ENCODE measurements at regions not wholly inside any gene's neighbourhood (a gene's known extent, or its start where the extent isn't known, plus 50 kb on each side); places are given as distances from the start of the nearest gene placed in this dataset.

GRCh38 chr10:42952931-42953683 lies 123.8 kb upstream of the RET start:
- no peak for DNase-seq

GRCh38 chr10:42953684-42954674 lies 122.9 kb upstream of the RET start:
- no peak for DNase-seq

GRCh38 chr10:42954766-42955492 lies 121.9 kb upstream of the RET start:
- DNase-seq = no peak

- no peak for DNase-seq
Observed at GRCh38 chr10:42955493-42955889, 121.4 kb upstream of the RET start.

GRCh38 chr10:42956045-42956444 lies 120.8 kb upstream of the RET start:
- no peak for DNase-seq

GRCh38 chr10:42958142-42958868 lies 118.6 kb upstream of the RET start:
- no peak for DNase-seq

- DNase-seq = no peak
Observed at GRCh38 chr10:42959833-42960232, 117.0 kb upstream of the RET start.

GRCh38 chr10:42960491-42960990 lies 116.3 kb upstream of the RET start:
- DNase-seq = no peak

- no peak for DNase-seq
Observed at GRCh38 chr10:42960991-42961795, 115.7 kb upstream of the RET start.

- DNase-seq = no peak
Observed at GRCh38 chr10:42961796-42962109, 115.1 kb upstream of the RET start.

- no peak for DNase-seq
Observed at GRCh38 chr10:42962110-42962901, 114.6 kb upstream of the RET start.

GRCh38 chr10:42962902-42963231 lies 114.0 kb upstream of the RET start:
- DNase-seq = no peak

- no peak for DNase-seq
Observed at GRCh38 chr10:42963312-42963711, 113.6 kb upstream of the RET start.

- no peak for DNase-seq
Observed at GRCh38 chr10:42969147-42969546, 107.7 kb upstream of the RET start.

GRCh38 chr10:42969909-42970308 lies 107.0 kb upstream of the RET start:
- DNase-seq = no peak

- DNase-seq = no peak
Observed at GRCh38 chr10:42970451-42971250, 106.2 kb upstream of the RET start.

GRCh38 chr10:42971251-42971599 lies 105.6 kb upstream of the RET start:
- DNase-seq = no peak

- DNase-seq = no peak
Observed at GRCh38 chr10:42972946-42973345, 103.9 kb upstream of the RET start.

GRCh38 chr10:42973411-42973810 lies 103.5 kb upstream of the RET start:
- DNase-seq = no peak
